Activated T-helper 1 cell treated with anti-CD3 and anti-CD28 coated beads, Interleukin-12 subunit alpha, Interleukin-12 subunit beta, Interleukin-2, Interleukin-4 antibody, amounts not matched to agents 30 ng/mL and 10 ng/mL and 1 ng/mL, durations not matched to agents 14 hours and 24 hours and 36 hours (primary cell): ENCODE measurements at regions not wholly inside any gene's neighbourhood (a gene's known extent, or its start where the extent isn't known, plus 50 kb on each side); places are given as distances from the start of the nearest gene placed in this dataset.

Experiments used
- DNase-seq: peaks from one replicate; pipeline ENCODE4 v3.0.0; 2021; ENCODE audit warnings: low spot score
- H3K27ac Mint-ChIP-seq: one replicate; pipeline ENCODE4 v1.8.0; 2021; ENCODE audit warnings: mild to moderate bottlenecking, mixed read lengths
- H3K27me3 Mint-ChIP-seq: one replicate; pipeline ENCODE4 v1.8.0; 2022; ENCODE audit warnings: mild to moderate bottlenecking, moderate library complexity, mixed read lengths; ENCODE audit not compliant: insufficient read depth
- H3K36me3 Mint-ChIP-seq: one replicate; pipeline ENCODE4 v1.8.0; 2021; ENCODE audit warnings: low read depth, mixed read lengths
- H3K4me1 Mint-ChIP-seq: one replicate; pipeline ENCODE4 v1.8.0; 2021; ENCODE audit warnings: low read depth, mixed read lengths
- H3K4me3 Mint-ChIP-seq: one replicate; pipeline ENCODE4 v1.8.0; 2021; ENCODE audit warnings: mild to moderate bottlenecking, moderate library complexity, mixed read lengths
- H3K9me3 Mint-ChIP-seq: one replicate; pipeline ENCODE4 v1.8.0; 2021; ENCODE audit warnings: mixed read lengths
- intact Hi-C: fragments of 100-400 bp; cut with micrococcal nuclease; formaldehyde crosslinking; loops from one replicate; pipeline ENCODE4 v1.15.1; 2024

GRCh38 chr20:60064554-60065196, 106.5 kb downstream of the CDH26 start:
- intact Hi-C loops, result no loop called here
- no peaks in the 10 kb centered on the region for H3K4me1 Mint-ChIP-seq
- no peak overlapping the region for H3K4me3 Mint-ChIP-seq
- no peak for DNase-seq
- no peaks in the 10 kb centered on the region for H3K36me3 Mint-ChIP-seq
- H3K9me3 Mint-ChIP-seq, result peaks cover 5% of the 10 kb centered on the region
- H3K27me3 Mint-ChIP-seq, result peaks cover 2% of the 10 kb centered on the region
- H3K27ac Mint-ChIP-seq, result no peak overlapping the region

- Mint-ChIP-seq H3K27ac (no peak overlapping the region), H3K36me3 (no peaks in the 10 kb centered on the region), H3K4me1 (no peaks in the 10 kb centered on the region), H3K27me3 (peaks cover 2% of the 10 kb centered on the region), H3K4me3 (no peak overlapping the region), H3K9me3 (peaks cover 5% of the 10 kb centered on the region)
- intact Hi-C loops, result no loop called here
- DNase-seq, result no peak
Measured at GRCh38 chr20:60065741-60066437, 107.7 kb downstream of the CDH26 start.

GRCh38 chr20:60066438-60066823, 108.2 kb downstream of the CDH26 start:
- peaks cover 5% of the 10 kb centered on the region for H3K9me3 Mint-ChIP-seq
- no peak for DNase-seq
- no peaks in the 10 kb centered on the region for H3K4me1 Mint-ChIP-seq
- peaks cover 2% of the 10 kb centered on the region for H3K27me3 Mint-ChIP-seq
- H3K27ac Mint-ChIP-seq, result no peak overlapping the region
- no peak overlapping the region for H3K4me3 Mint-ChIP-seq
- no peaks in the 10 kb centered on the region for H3K36me3 Mint-ChIP-seq
- intact Hi-C loops, result no loop called here

- no peak overlapping the region for H3K4me3 Mint-ChIP-seq
- H3K4me1 Mint-ChIP-seq, result no peaks in the 10 kb centered on the region
- no peak for DNase-seq
- H3K27ac Mint-ChIP-seq, result no peak overlapping the region
- intact Hi-C loops, result no loop called here
- no peaks in the 10 kb centered on the region for H3K36me3 Mint-ChIP-seq
- peaks cover 5% of the 10 kb centered on the region for H3K9me3 Mint-ChIP-seq
- H3K27me3 Mint-ChIP-seq, result peaks cover 8% of the 10 kb centered on the region
Measured at GRCh38 chr20:60068509-60068908, 110.3 kb downstream of the CDH26 start.

DNA sequence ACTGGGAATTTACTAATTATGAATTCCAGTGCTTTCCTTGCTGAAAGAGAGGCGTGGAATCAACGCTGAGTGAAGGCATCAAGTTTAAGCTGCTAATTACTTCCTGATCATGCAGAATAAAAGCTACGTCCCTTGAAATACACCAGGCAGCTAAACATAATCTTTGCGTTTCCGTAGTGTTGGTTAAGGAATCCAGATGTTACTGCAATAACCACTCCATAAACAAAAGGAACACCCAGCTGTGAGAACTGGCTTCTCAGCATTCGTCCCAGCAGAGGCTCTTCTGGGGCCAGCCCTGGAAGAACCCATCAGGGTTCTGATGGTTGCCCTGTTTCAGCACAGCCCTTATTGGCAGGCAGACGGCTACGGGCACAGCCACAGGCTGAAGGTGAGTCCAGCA, 111.4 kb downstream of the CDH26 start:
- peaks cover 8% of the 10 kb centered on the region for H3K27me3 Mint-ChIP-seq
- intact Hi-C loops, result no loop called here
- peaks cover 5% of the 10 kb centered on the region for H3K9me3 Mint-ChIP-seq
- no peaks in the 10 kb centered on the region for H3K36me3 Mint-ChIP-seq
- H3K4me1 Mint-ChIP-seq, result no peaks in the 10 kb centered on the region
- H3K4me3 Mint-ChIP-seq, result no peak overlapping the region
- no peak overlapping the region for H3K27ac Mint-ChIP-seq
- DNase-seq, result no peak

GRCh38 chr20:60070791-60071190, 112.6 kb downstream of the CDH26 start:
- peaks cover 8% of the 10 kb centered on the region for H3K27me3 Mint-ChIP-seq
- H3K4me3 Mint-ChIP-seq, result no peak overlapping the region
- no peaks in the 10 kb centered on the region for H3K36me3 Mint-ChIP-seq
- H3K4me1 Mint-ChIP-seq, result no peaks in the 10 kb centered on the region
- peaks cover 5% of the 10 kb centered on the region for H3K9me3 Mint-ChIP-seq
- intact Hi-C loops, result no loop called here
- no peak overlapping the region for H3K27ac Mint-ChIP-seq
- DNase-seq, result no peak

DNA sequence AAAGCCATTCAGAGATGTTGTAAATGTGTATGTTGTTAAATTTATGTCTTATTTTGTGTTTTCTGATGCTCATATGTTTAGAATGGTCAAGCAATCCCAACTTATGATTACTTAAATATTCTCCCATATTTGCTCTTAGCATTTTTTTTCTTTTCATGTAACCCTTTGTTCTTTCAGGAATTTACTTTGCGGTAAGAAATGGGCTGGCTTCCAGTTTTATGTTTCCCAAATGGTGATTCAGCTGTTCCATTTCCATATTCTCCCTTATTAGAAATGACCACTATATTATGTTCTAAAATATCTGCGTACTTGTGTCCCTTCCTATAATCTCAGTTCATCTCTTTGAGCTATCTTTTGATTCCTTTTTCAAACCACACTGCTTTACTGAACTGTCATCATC, 113.7 kb downstream of the CDH26 start:
- no peak for DNase-seq

DNA sequence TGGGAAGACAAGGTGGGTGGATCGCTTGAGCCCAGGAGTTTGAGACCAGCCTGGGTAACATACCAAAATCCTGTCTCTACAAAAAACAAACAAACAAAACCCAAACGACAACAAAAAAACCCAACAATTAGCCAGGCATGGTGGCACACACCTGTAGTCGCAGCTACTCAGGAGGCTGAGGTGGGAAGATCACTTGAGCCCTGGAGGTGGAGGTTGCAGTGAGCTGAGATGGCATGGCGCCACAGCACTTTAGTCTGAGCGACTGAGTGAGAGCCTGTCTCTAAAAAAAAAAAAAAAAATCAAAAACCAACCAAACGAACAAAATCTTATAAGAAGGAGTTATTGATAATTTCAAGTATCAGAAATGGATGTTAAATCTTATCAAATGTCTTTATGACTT, 114.9 kb downstream of the CDH26 start:
- Mint-ChIP-seq H3K9me3 (no peaks in the 10 kb centered on the region), H3K4me1 (no peaks in the 10 kb centered on the region), H3K27me3 (peaks cover 8% of the 10 kb centered on the region), H3K4me3 (no peak overlapping the region), H3K36me3 (no peaks in the 10 kb centered on the region), H3K27ac (no peak overlapping the region)
- intact Hi-C loops, result no loop called here
- DNase-seq, result no peak

More for the DNA sequence above, 113.7 kb downstream of the CDH26 start:
- Mint-ChIP-seq H3K27ac (no peak overlapping the region), H3K4me1 (no peaks in the 10 kb centered on the region), H3K27me3 (peaks cover 8% of the 10 kb centered on the region), H3K9me3 (no peaks in the 10 kb centered on the region), H3K36me3 (no peaks in the 10 kb centered on the region), H3K4me3 (no peak overlapping the region)
- intact Hi-C loops, result no loop called here

DNA sequence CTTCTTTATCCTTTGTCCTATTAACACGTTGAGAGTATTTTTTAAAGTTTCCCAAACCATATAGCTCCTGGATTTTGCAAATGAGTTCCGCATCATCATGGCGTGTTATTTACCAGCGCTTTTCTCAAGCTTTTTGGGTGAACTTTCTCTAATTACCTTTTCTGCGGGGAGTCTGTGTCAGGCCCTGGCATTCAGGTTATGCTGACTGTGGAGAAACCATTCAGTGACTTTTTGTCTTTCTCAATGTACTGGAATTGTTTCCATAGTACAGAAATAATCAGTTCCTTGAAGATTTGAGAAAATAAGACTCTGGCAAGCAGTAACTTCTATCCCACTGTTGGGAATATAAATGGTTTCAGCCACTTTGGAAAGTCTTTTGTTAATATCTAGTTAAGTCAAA, 115.3 kb downstream of the CDH26 start:
- DNase-seq, result no peak
- Mint-ChIP-seq H3K27ac (no peak overlapping the region), H3K4me3 (no peak overlapping the region), H3K36me3 (no peaks in the 10 kb centered on the region), H3K4me1 (no peaks in the 10 kb centered on the region), H3K27me3 (peaks cover 8% of the 10 kb centered on the region), H3K9me3 (no peaks in the 10 kb centered on the region)
- intact Hi-C loops, result no loop called here

DNA sequence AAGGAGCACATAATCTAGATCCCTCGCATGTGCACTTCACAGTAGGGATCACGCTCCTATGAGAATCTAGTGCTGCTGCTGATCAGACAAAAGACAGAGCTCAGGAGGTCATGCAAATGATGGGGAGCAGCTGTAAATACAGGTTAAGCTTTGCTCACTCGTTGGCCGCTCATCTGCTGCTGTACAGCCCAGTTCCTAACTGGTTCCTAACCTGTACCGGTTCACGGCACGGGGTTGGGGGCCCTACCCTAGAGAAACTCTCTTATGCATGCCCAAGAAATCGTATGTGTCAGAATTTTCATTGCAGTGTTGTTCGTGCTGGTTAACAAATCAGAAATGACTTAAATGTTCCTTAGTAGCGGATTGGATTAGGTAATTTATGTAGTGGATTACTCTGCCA, 116.1 kb downstream of the CDH26 start:
- H3K36me3 Mint-ChIP-seq, result no peaks in the 10 kb centered on the region

GRCh38 chr20:60078351-60079250, 120.4 kb downstream of the CDH26 start:
- H3K9me3 Mint-ChIP-seq, result no peaks in the 10 kb centered on the region
- H3K4me1 Mint-ChIP-seq, result no peaks in the 10 kb centered on the region
- peaks cover 6% of the 10 kb centered on the region for H3K27me3 Mint-ChIP-seq
- no peaks in the 10 kb centered on the region for H3K36me3 Mint-ChIP-seq
- no peak overlapping the region for H3K4me3 Mint-ChIP-seq
- intact Hi-C loops, result no loop called here
- no peak for DNase-seq
- no peak overlapping the region for H3K27ac Mint-ChIP-seq

More for the DNA sequence above, 116.1 kb downstream of the CDH26 start:
- no peak for DNase-seq
- Mint-ChIP-seq H3K27me3 (peaks cover 8% of the 10 kb centered on the region), H3K4me1 (no peaks in the 10 kb centered on the region), H3K27ac (no peak overlapping the region), H3K9me3 (no peaks in the 10 kb centered on the region), H3K4me3 (no peak overlapping the region)
- intact Hi-C loops, result no loop called here

GRCh38 chr20:60080401-60080800, 122.2 kb downstream of the CDH26 start:
- peaks cover 8% of the 10 kb centered on the region for H3K27me3 Mint-ChIP-seq
- no peak overlapping the region for H3K27ac Mint-ChIP-seq
- H3K4me3 Mint-ChIP-seq, result no peak overlapping the region
- H3K9me3 Mint-ChIP-seq, result no peaks in the 10 kb centered on the region
- DNase-seq, result no peak
- H3K4me1 Mint-ChIP-seq, result no peaks in the 10 kb centered on the region
- no peaks in the 10 kb centered on the region for H3K36me3 Mint-ChIP-seq
- intact Hi-C loops, result no loop called here

DNA sequence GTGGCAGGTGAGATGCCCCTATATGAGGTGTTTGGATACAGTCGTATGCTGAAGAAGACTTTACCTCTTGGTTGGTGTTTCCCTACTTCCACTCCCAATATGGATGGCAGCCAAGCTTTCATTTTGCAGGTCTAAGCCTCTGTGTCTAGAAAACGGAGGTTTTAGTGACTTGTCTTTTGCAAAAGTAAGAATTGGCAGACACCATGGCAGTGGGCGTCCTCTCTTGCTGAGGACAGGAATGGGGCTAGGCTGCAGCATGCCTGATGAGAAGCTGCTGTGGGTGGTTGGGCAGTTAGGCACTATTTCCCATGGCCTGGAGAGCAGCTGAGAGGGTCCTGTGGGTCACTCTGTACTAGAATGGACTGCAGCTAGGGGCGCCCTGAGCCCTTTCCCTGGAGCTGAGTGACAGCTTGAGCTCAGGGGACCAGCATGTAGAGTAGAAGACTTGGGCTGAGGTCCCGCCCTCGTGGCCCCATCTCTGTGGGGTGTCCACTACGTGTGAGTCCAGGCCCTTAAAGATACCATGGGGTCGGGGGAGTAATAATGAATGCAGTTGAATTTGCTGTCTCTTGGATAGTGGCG, 127.4 kb downstream of the CDH26 start:
- H3K27ac Mint-ChIP-seq, result no peak overlapping the region

More for the DNA sequence above, 127.4 kb downstream of the CDH26 start:
- intact Hi-C loops, result no loop called here
- Mint-ChIP-seq H3K4me1 (no peaks in the 10 kb centered on the region), H3K27me3 (peaks cover 23% of the 10 kb centered on the region), H3K9me3 (no peaks in the 10 kb centered on the region), H3K4me3 (no peak overlapping the region), H3K36me3 (no peaks in the 10 kb centered on the region)
- no peak for DNase-seq
